BJ (cell line): ENCODE measurements at regions not wholly inside any gene's neighbourhood (a gene's known extent, or its start where the extent isn't known, plus 50 kb on each side); places are given as distances from the start of the nearest gene placed in this dataset.

Experiments used
- CTCF ChIA-PET: fragments of 350-600 bp; formaldehyde crosslinking; extraction: SDS; loops from one replicate; lab custom pipeline; 2021; ENCODE audit warnings: antibody characterized with exemption, inconsistent platforms; lab: Yijun Ruan, JAX
- POLR2A ChIA-PET: fragments of 300-600 bp; sonication (Branson Sonifier 250); formaldehyde crosslinking; extraction: SDS; loops from one replicate; lab custom pipeline; 2021; ENCODE audit warnings: antibody characterized with exemption; lab: Charles Lee
- DNase-seq: peaks from one replicate; pipeline ENCODE4 v3.0.0-alpha.2; 2011; ENCODE audit warnings: low read depth
- H3K27me3 ChIP-seq: 2 replicates; pipeline ENCODE4 v1.6.0; 2011; ENCODE audit warnings: low read length; ENCODE audit not compliant: control insufficient read depth, insufficient read depth
- H3K36me3 ChIP-seq: 2 replicates; pipeline ENCODE4 v1.5.1; 2011; ENCODE audit warnings: low read length; ENCODE audit not compliant: control insufficient read depth, insufficient read depth
- H3K4me3 ChIP-seq: 2 replicates; pipeline ENCODE4 v1.5.1; 2011; ENCODE audit warnings: low read depth, mild to moderate bottlenecking, control low read depth, low read length
- TF ChIP-seq, protein P1 (sequence below): IDR thresholded peaks from 2 replicates; pipeline ENCODE4 v1.5.1; 2011; ENCODE audit warnings: low read depth, mild to moderate bottlenecking, control low read depth, inconsistent platforms, low read length, moderate library complexity; ENCODE audit not compliant: insufficient read depth

GRCh38 chr2:194564422-194564821 lies 1092.6 kb upstream of the SLC39A10 start:
- TF ChIP-seq, protein P1, sequence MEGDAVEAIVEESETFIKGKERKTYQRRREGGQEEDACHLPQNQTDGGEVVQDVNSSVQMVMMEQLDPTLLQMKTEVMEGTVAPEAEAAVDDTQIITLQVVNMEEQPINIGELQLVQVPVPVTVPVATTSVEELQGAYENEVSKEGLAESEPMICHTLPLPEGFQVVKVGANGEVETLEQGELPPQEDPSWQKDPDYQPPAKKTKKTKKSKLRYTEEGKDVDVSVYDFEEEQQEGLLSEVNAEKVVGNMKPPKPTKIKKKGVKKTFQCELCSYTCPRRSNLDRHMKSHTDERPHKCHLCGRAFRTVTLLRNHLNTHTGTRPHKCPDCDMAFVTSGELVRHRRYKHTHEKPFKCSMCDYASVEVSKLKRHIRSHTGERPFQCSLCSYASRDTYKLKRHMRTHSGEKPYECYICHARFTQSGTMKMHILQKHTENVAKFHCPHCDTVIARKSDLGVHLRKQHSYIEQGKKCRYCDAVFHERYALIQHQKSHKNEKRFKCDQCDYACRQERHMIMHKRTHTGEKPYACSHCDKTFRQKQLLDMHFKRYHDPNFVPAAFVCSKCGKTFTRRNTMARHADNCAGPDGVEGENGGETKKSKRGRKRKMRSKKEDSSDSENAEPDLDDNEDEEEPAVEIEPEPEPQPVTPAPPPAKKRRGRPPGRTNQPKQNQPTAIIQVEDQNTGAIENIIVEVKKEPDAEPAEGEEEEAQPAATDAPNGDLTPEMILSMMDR: no peak
- H3K27me3 ChIP-seq: no peaks in the 10 kb centered on the region
- H3K4me3 ChIP-seq: no peak overlapping the region
- ChIA-PET CTCF (no interaction called here), POLR2A (no interaction called here)
- no peak for DNase-seq
- no peaks in the 10 kb centered on the region for H3K36me3 ChIP-seq

DNA sequence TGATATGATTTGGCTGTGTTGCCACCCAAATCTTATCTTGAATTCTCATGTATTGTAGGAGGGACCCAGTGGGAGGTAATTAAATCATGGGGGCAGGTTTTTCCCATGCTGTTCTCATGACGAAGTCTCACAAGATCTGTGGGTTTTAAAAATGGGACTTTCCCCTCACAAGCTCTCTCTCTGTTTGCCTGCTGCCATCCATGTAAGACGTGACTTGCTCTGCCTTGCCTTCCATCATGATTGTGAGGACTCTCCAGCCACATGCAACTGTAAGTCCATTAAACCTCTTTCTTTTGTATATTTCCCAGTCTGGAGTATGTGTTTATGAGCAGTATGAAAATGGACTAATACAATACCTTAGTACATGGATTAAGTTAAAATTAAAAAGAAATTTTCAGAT lies 1094.7 kb upstream of the SLC39A10 start:
- ChIA-PET CTCF (no interaction called here), POLR2A (no interaction called here)

DNA sequence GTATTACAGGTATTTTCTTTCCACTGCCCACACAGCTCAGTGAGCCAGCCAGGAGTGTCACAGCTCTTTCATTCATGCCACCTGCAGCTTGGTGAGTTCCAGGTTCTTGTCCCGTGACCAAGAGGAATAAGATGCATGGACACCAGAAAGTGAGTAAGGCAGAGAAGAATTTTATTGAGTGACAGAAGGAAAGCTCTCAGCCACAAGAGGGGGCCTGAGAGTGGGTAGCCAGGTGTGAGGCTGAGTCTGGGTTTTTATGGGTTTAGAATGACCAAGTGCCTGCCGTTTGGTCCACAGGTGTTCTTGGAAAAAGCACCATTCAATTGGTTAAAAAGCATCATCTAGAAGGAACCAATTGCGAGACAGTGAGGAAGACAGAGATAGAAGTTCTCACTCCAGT lies 1097.1 kb upstream of the SLC39A10 start:
- Histone ChIP-seq H3K27me3 (no peaks in the 10 kb centered on the region), H3K36me3 (no peaks in the 10 kb centered on the region), H3K4me3 (no peak overlapping the region)
- DNase-seq: no peak
- TF ChIP-seq, protein P1: no peak
- CTCF ChIA-PET: no interaction called here
- POLR2A ChIA-PET: no interaction called here

More for the DNA sequence above, 1094.7 kb upstream of the SLC39A10 start:
- TF ChIP-seq, protein P1: no peak
- Histone ChIP-seq H3K27me3 (no peaks in the 10 kb centered on the region), H3K36me3 (no peaks in the 10 kb centered on the region), H3K4me3 (no peak overlapping the region)
- no peak for DNase-seq

GRCh38 chr2:194559523-194559922 lies 1097.5 kb upstream of the SLC39A10 start:
- no peak for DNase-seq
- Histone ChIP-seq H3K36me3 (no peaks in the 10 kb centered on the region), H3K4me3 (no peak overlapping the region), H3K27me3 (no peaks in the 10 kb centered on the region)
- ChIA-PET POLR2A (no interaction called here), CTCF (interaction anchor here (0.6 kb wide), 1 partner anchor 12 kb away, joined by 3 read pairs; no protein-coding TSS in a partner anchor)
- TF ChIP-seq, protein P1: no peak

DNA sequence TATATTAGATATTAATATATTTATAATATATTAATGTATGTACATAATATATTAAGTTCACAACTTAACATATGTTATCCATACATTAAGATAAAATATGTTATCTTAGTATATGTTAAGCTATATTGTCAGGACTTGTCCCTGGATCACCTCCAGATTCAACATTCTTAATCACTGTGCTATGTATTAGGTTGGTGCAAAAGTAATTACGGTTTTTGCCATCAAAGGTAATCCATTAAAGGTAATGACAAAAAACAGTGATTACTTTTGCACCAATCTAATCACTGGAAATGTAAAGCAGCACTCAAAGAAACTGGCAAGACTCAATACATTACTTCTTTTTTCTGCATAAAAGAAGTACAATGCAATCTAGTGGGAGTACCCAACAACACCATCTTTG lies 1099.0 kb upstream of the SLC39A10 start:
- TF ChIP-seq, protein P1: no peak
- CTCF ChIA-PET: no interaction called here
- POLR2A ChIA-PET: no interaction called here
- H3K4me3 ChIP-seq: no peak overlapping the region
- no peaks in the 10 kb centered on the region for H3K27me3 ChIP-seq
- H3K36me3 ChIP-seq: no peaks in the 10 kb centered on the region
- no peak for DNase-seq
